ENCODE measurements at regions not wholly inside any gene's neighbourhood (a gene's known extent, or its start where the extent isn't known, plus 50 kb on each side); places are given as distances from the start of the nearest gene placed in this dataset.

- DNase-seq (ENCODE audit: extremely low read depth in 1 of 4, low spot score in 3 of 4) (no peak), FAIRE-seq (no peak), ATAC-seq (no peak)
- POLR2A ChIA-PET, result no interaction called here
- Histone ChIP-seq H3K27me3 (ENCODE audit: control insufficient read depth in 2 of 2, insufficient read depth in 2 of 2, low read length in 2 of 2) (peaks cover 6% of the 10 kb centered on the region in 2 experiments; a peak in 1 of 5 replicates), H3K27ac (ENCODE audit: extremely low read depth, low read depth, low read length) (no peak overlapping the region), H3K9ac (ENCODE audit: insufficient read depth in 1 of 2, low read depth in 2 of 2, low read length in 2 of 2) (no peak overlapping the region), H4K20me1 (replicated peaks; ENCODE audit: control insufficient read depth, insufficient read depth, low read length) (no peaks in the 10 kb centered on the region), H3K79me2 (ENCODE audit: control insufficient read depth, insufficient read depth, low read length) (no peaks in the 10 kb centered on the region), H3K4me3 (no peak overlapping the region), H3K9me3 (replicated peaks; ENCODE audit: control insufficient read depth, insufficient read depth, low read depth, low read length) (no peaks in the 10 kb centered on the region), H3K4me1 (replicated peaks in 1 of 2; ENCODE audit: control insufficient read depth in 2 of 2, insufficient read depth in 2 of 2, low read length in 2 of 2) (no peaks in the 10 kb centered on the region), H2AFZ (ENCODE audit: low read depth, low read length) (no peak overlapping the region), H3K9me1 (ENCODE audit: control insufficient read depth, insufficient read depth, low read length) (no peaks in the 10 kb centered on the region), H3K4me2 (ENCODE audit: insufficient read depth, low read length) (no peak overlapping the region), H3K36me3 (ENCODE audit: control insufficient read depth, insufficient read depth, low read length) (no peaks in the 10 kb centered on the region)
- TF ChIP-seq HMG20A (CRISPR knock-in tag; conservative IDR thresholded peaks at IDR 0.05) (no peak), ZNF212 (CRISPR knock-in tag; IDR thresholded peaks at IDR 0.05) (no peak), HNRNPUL1 (IDR thresholded peaks at IDR 0.05; ENCODE audit: low read length) (no peak), ZNF695 (CRISPR knock-in tag; IDR thresholded peaks at IDR 0.05) (no peak), HDAC1 (IDR thresholded peaks at IDR 0.05) (no peak), CAMTA2 (CRISPR knock-in tag; conservative IDR thresholded peaks at IDR 0.05) (no peak), ZBTB5 (IDR thresholded peaks at IDR 0.05) (no peak), TEAD4 (IDR thresholded peaks at IDR 0.05; ENCODE audit: low read length) (no peak), TEAD4 (CRISPR knock-in tag; IDR thresholded peaks at IDR 0.05; ENCODE audit: borderline replicate concordance) (no peak), KLF6 (CRISPR knock-in tag; IDR thresholded peaks at IDR 0.05; ENCODE audit: borderline replicate concordance) (no peak), FUS (optimal IDR thresholded peaks at IDR 0.05; ENCODE audit: low read depth, low read length) (no peak), PYGO2 (tag; IDR thresholded peaks at IDR 0.05) (no peak), MYC (IDR thresholded peaks at IDR 0.05; ENCODE audit: low read depth, low read length) (no peak), MYC (CRISPR knock-in tag; IDR thresholded peaks at IDR 0.05; ENCODE audit: borderline replicate concordance, low read depth) (no peak), KLF13 (tag; IDR thresholded peaks at IDR 0.05; ENCODE audit: borderline replicate concordance, low read depth) (no peak), NFE2L1 (tag; IDR thresholded peaks at IDR 0.05; ENCODE audit: borderline replicate concordance, low read depth) (no peak), BDP1 (IDR thresholded peaks at IDR 0.05; ENCODE audit: insufficient read depth, insufficient read length) (no peak)
- CTCF ChIA-PET (ENCODE audit: low intra/inter-chr PET ratio), result no interaction called here
- intact Hi-C loops (cut with micrococcal nuclease) (no loop called here), in situ Hi-C loops (cut with MboI) (no loop called here)
- BruUV-seq (replicated peaks), result no TSS peak
- WGBS (ENCODE audit: insufficient coverage, low coverage, missing lambda C conversion rate), result 1% methylated on average over 4 of the region's 4 CpGs
Measured at GRCh38 chr18:6616981-6617380, 112.5 kb upstream of the ARHGAP28 start.
